NT2/D1 (cell line): ENCODE measurements at regions not wholly inside any gene's neighbourhood (a gene's known extent, or its start where the extent isn't known, plus 50 kb on each side); places are given as distances from the start of the nearest gene placed in this dataset.

Source experiments
- DNase-seq: peaks from one replicate; pipeline ENCODE4 v3.0.0-alpha.2; 2011; ENCODE audit warnings: low read depth, low spot score
- H3K27me3 ChIP-seq: 2 replicates; pipeline ENCODE4 v1.6.0; 2011; ENCODE audit warnings: mild to moderate bottlenecking; ENCODE audit not compliant: insufficient read length, insufficient read depth
- H3K36me3 ChIP-seq: 2 replicates; pipeline ENCODE4 v1.6.1; 2011; ENCODE audit warnings: mild to moderate bottlenecking, low read length, mixed read lengths; ENCODE audit not compliant: insufficient read depth, insufficient read length
- H3K4me1 ChIP-seq: 2 replicates; pipeline ENCODE4 v1.5.1; 2011; ENCODE audit not compliant: insufficient read depth, insufficient read length
- H3K4me3 ChIP-seq: 2 replicates; pipeline ENCODE4 v1.5.1; 2011; ENCODE audit warnings: low read depth; ENCODE audit not compliant: insufficient read length
- H3K9ac ChIP-seq: 2 replicates; pipeline ENCODE4 v1.6.0; 2011; ENCODE audit warnings: low read depth; ENCODE audit not compliant: insufficient read length
- H3K9me3 ChIP-seq: 2 replicates; pipeline ENCODE4 v1.5.1; 2011; ENCODE audit warnings: mild to moderate bottlenecking, low read length; ENCODE audit not compliant: insufficient read depth
- SUZ12 ChIP-seq: IDR thresholded peaks from 2 replicates; pipeline ENCODE4 v1.6.1; 2011; ENCODE audit not compliant: insufficient read length, insufficient read depth; ENCODE audit errors: extremely low read depth
- YY1 ChIP-seq: IDR thresholded peaks from 2 replicates; pipeline ENCODE4 v1.6.1; 2011; ENCODE audit not compliant: insufficient read length, insufficient read depth
- ZNF274 ChIP-seq: IDR thresholded peaks from 2 replicates; pipeline ENCODE4 v1.6.1; 2011; ENCODE audit warnings: mild to moderate bottlenecking, low read depth, low read length

GRCh38 chr14:82298811-82299210 is 765.2 kb upstream of the SEL1L start:
- H3K9me3 ChIP-seq = no peaks in the 10 kb centered on the region
- TF ChIP-seq SUZ12 (no peak), ZNF274 (no peak), YY1 (no peak)
- H3K27me3 ChIP-seq = no peaks in the 10 kb centered on the region
- no peak overlapping the region for H3K4me3 ChIP-seq
- H3K4me1 ChIP-seq = no peaks in the 10 kb centered on the region
- no peaks in the 10 kb centered on the region for H3K36me3 ChIP-seq
- no peak for DNase-seq
- no peak overlapping the region for H3K9ac ChIP-seq

DNA sequence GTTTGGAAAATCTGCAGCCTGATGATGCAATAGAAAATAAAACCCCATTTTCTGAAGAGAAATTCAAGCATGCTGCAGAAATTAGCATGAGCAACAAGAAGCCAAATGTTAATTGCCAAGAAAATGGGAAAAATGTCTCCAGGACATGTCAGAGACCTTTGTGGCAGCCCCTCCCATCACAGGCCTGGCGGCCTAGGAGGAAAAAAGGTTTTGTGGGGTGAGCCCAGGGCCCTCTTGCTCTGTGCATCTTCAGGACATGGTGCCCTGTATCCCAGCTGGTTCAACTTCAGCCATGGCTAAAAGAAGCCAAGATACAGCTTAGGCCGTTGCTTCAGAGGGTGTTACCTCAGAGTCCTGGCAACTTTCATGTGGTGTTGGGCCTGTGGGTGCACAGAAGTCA is 775.5 kb upstream of the SEL1L start:
- Histone ChIP-seq H3K4me3 (no peak overlapping the region), H3K4me1 (no peaks in the 10 kb centered on the region), H3K9me3 (peaks cover 12% of the 10 kb centered on the region; the same call in 1 of the 2 replicates), H3K27me3 (no peaks in the 10 kb centered on the region), H3K36me3 (no peaks in the 10 kb centered on the region), H3K9ac (no peak overlapping the region)
- DNase-seq = no peak
- no peak for TF ChIP-seq SUZ12
- TF ChIP-seq YY1 = no peak
- TF ChIP-seq ZNF274 = no peak

DNA sequence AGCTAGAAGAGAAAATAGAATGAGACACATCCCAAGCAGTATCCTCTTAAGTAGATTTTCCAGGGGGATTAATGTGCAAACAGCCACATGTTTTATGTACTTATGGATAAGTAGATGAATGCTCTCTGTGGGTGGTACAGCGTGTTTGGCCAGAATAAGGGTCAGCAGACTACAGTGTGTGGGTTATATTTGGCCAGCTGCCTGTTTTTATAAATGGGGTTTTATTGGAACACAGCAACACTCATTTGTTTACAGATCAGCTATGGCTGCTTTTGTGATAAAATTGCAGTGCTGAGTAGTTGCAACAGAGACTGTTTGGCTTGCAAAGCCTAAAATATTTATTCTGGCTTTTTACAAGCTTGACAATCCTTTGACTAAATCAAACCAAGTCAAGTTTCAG is 780.2 kb upstream of the SEL1L start:
- no peak for DNase-seq
- no peaks in the 10 kb centered on the region for H3K27me3 ChIP-seq
- no peaks in the 10 kb centered on the region for H3K4me1 ChIP-seq
- TF ChIP-seq SUZ12 = no peak
- TF ChIP-seq YY1 = no peak
- no peak for TF ChIP-seq ZNF274
- H3K9me3 ChIP-seq = peaks cover 10% of the 10 kb centered on the region; the same call in 1 of the 2 replicates
- H3K9ac ChIP-seq = no peak overlapping the region
- no peaks in the 10 kb centered on the region for H3K36me3 ChIP-seq
- H3K4me3 ChIP-seq = no peak overlapping the region

DNA sequence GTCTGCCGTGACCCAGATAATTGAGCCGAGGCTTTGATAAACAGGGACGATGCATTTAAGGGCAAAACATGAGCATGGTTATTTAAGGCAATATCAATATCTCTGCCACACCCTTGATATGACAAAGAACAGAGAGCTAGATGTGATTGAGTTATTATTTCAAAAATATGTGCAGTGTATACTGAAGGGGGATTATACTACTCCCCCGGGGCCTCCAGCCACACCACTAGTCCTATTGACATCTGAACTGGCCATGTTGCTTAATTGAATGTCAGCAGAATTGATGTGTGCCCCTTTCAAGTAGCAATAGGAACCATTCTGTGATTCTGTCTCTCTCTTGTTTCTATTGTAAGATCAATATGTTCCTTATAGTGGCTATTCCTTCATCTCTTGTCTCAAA is 794.8 kb upstream of the SEL1L start:
- Histone ChIP-seq H3K4me3 (no peak overlapping the region), H3K4me1 (no peaks in the 10 kb centered on the region), H3K27me3 (no peaks in the 10 kb centered on the region), H3K9ac (no peak overlapping the region), H3K36me3 (no peaks in the 10 kb centered on the region), H3K9me3 (no peaks in the 10 kb centered on the region)
- no peak for DNase-seq
- TF ChIP-seq SUZ12 = no peak
- no peak for TF ChIP-seq ZNF274
- TF ChIP-seq YY1 = no peak

GRCh38 chr14:82341261-82341810 is 807.7 kb upstream of the SEL1L start:
- Histone ChIP-seq H3K27me3 (no peaks in the 10 kb centered on the region), H3K9me3 (no peaks in the 10 kb centered on the region; the same call in 1 of the 2 replicates), H3K9ac (no peak overlapping the region), H3K4me3 (no peak overlapping the region), H3K4me1 (no peaks in the 10 kb centered on the region), H3K36me3 (no peaks in the 10 kb centered on the region)
- DNase-seq = no peak
- TF ChIP-seq ZNF274 (no peak), YY1 (no peak), SUZ12 (no peak)

- no peaks in the 10 kb centered on the region for H3K36me3 ChIP-seq
- no peak overlapping the region for H3K4me3 ChIP-seq
- no peaks in the 10 kb centered on the region for H3K27me3 ChIP-seq
- no peak for TF ChIP-seq SUZ12
- TF ChIP-seq ZNF274 = no peak
- TF ChIP-seq YY1 = no peak
- no peaks in the 10 kb centered on the region; the same call in 1 of the 2 replicates for H3K9me3 ChIP-seq
- H3K4me1 ChIP-seq = no peaks in the 10 kb centered on the region
- DNase-seq = no peak
- no peak overlapping the region for H3K9ac ChIP-seq
These were observed 808.9 kb upstream of the SEL1L start for GRCh38 chr14:82342596-82342995.

GRCh38 chr14:82345184-82345583 is 811.5 kb upstream of the SEL1L start:
- H3K9ac ChIP-seq = no peak overlapping the region
- H3K27me3 ChIP-seq = no peaks in the 10 kb centered on the region
- no peaks in the 10 kb centered on the region for H3K36me3 ChIP-seq
- no peaks in the 10 kb centered on the region; the same call in 1 of the 2 replicates for H3K9me3 ChIP-seq
- DNase-seq = no peak
- H3K4me1 ChIP-seq = no peaks in the 10 kb centered on the region
- TF ChIP-seq SUZ12 (no peak), YY1 (no peak), ZNF274 (no peak)
- no peak overlapping the region for H3K4me3 ChIP-seq

GRCh38 chr14:82354126-82354525 is 820.5 kb upstream of the SEL1L start:
- Histone ChIP-seq H3K9me3 (no peaks in the 10 kb centered on the region), H3K4me1 (no peaks in the 10 kb centered on the region), H3K4me3 (no peak overlapping the region), H3K27me3 (no peaks in the 10 kb centered on the region), H3K36me3 (no peaks in the 10 kb centered on the region), H3K9ac (no peak overlapping the region)
- DNase-seq = no peak
- TF ChIP-seq ZNF274 = no peak
- no peak for TF ChIP-seq SUZ12
- TF ChIP-seq YY1 = no peak
